ENCODE measurements at regions not wholly inside any gene's neighbourhood (a gene's known extent, or its start where the extent isn't known, plus 50 kb on each side); places are given as distances from the start of the nearest gene placed in this dataset.

GRCh38 chr2:379778-380177 is 91.9 kb upstream of the ALKAL2 start:
- DNase-seq (ENCODE audit: low read depth): no peak

GRCh38 chr2:378364-378763 is 90.5 kb upstream of the ALKAL2 start:
- H3K4me3 ChIP-seq (ENCODE audit: low read depth, low read length): no peak overlapping the region
- TF ChIP-seq CTCF (IDR thresholded peaks at IDR 0.05; ENCODE audit: low read depth, low read length, missing control alignments): no peak
- no peak for DNase-seq (ENCODE audit: low read depth)

More at GRCh38 chr2:379778-380177, 91.9 kb upstream of the ALKAL2 start:
- no peak for TF ChIP-seq CTCF (IDR thresholded peaks at IDR 0.05; ENCODE audit: low read depth, low read length, missing control alignments)
- no peak overlapping the region for H3K4me3 ChIP-seq (ENCODE audit: low read depth, low read length)

- no peak for TF ChIP-seq CTCF (IDR thresholded peaks at IDR 0.05; ENCODE audit: low read depth, low read length, missing control alignments)
- DNase-seq (ENCODE audit: low read depth): no peak
- no peak overlapping the region for H3K4me3 ChIP-seq (ENCODE audit: low read depth, low read length)
These were observed 89.5 kb upstream of the ALKAL2 start for GRCh38 chr2:377414-377813.

GRCh38 chr2:375956-376307 is 88.0 kb upstream of the ALKAL2 start:
- TF ChIP-seq CTCF (IDR thresholded peaks at IDR 0.05; ENCODE audit: low read depth, low read length, missing control alignments): no peak
- no peak for DNase-seq (ENCODE audit: low read depth)
- no peak overlapping the region for H3K4me3 ChIP-seq (ENCODE audit: low read depth, low read length)

- no peak for TF ChIP-seq CTCF (IDR thresholded peaks at IDR 0.05; ENCODE audit: low read depth, low read length, missing control alignments)
- H3K4me3 ChIP-seq (ENCODE audit: low read depth, low read length): no peak overlapping the region
- no peak for DNase-seq (ENCODE audit: low read depth)
These were observed 87.5 kb upstream of the ALKAL2 start for GRCh38 chr2:375270-375955.

GRCh38 chr2:368386-368785 is 80.5 kb upstream of the ALKAL2 start:
- TF ChIP-seq CTCF (IDR thresholded peaks at IDR 0.05; ENCODE audit: low read depth, low read length, missing control alignments): no peak
- H3K4me3 ChIP-seq (ENCODE audit: low read depth, low read length): no peak overlapping the region
- DNase-seq (ENCODE audit: low read depth): no peak

GRCh38 chr2:367246-367645 is 79.4 kb upstream of the ALKAL2 start:
- no peak for DNase-seq (ENCODE audit: low read depth)
- no peak for TF ChIP-seq CTCF (IDR thresholded peaks at IDR 0.05; ENCODE audit: low read depth, low read length, missing control alignments)
- H3K4me3 ChIP-seq (ENCODE audit: low read depth, low read length): no peak overlapping the region

Data from GM12864 (cell line).